ENCODE measurements at regions not wholly inside any gene's neighbourhood (a gene's known extent, or its start where the extent isn't known, plus 50 kb on each side); places are given as distances from the start of the nearest gene placed in this dataset.

GRCh38 chr3:66592927-66593625, 92.3 kb upstream of the LRIG1 start:
- DNase-seq = no peak

DNA sequence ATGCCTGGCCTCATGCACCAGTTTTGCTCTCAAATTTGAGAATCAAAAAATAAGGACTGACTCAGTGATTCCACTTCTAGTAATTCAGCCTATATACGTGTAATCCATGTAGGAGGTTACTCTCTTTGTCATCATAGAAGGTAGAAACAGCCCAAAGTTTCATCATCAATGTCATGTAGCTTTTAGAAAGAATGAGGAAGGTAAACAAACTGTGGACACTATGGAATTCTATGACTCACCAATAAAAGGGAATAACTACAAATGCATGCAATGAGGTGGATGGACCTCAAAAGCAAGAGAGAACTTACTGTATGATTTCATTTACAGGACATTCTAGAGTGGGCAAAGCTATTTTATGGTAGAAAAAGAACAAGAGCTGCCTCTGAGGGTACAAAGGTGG, 93.2 kb upstream of the LRIG1 start:
- no peak for DNase-seq

DNA sequence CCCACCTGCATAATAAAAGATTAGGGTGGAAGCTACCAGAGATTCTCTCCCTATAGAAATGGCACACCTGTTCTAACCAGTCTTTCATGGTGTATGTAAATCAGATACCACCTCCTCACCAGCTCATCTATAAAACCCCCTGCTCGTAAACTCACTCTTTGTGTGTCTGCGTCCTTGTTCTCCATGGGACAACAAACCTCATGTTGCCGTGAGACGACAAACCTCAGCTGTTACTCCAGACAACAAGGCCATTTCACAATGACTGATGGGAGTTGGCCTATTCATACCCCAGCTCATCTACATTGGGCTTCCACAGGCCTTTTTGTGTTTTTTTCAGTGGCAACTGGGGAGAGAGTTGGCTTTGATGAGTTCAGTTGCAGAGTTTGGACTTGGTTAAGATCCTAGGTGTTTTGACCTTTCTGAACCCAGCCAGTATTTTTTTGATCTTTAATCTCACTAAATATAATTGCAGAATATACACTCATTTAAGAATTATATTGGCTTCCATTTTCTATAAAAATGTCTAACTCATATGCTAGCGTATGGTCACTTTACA, 96.6 kb upstream of the LRIG1 start:
- no peak for DNase-seq

DNA sequence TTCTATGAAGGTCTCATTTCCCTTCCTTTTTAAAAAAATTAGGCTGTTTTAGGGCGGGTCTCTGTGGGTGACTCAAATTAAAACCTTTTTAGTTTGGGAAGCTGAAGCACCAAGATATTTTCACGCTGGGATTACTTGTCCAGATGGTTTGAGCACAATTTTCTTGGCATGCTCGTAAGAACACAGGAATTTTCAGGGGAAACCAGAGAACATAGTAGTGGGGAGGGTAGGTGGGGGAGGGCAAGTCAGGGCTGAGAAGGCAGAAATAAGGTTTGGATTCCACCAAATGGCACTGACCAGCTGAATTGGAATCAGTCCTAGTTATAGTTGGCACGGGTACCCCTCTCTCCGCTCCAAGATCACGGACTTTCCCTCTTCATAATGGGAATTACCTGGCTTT, 97.3 kb upstream of the LRIG1 start:
- DNase-seq = no peak

- DNase-seq = no peak
Measured at GRCh38 chr3:66602237-66602636, 101.4 kb upstream of the LRIG1 start.

GRCh38 chr3:66602691-66603090, 101.9 kb upstream of the LRIG1 start:
- no peak for DNase-seq

- DNase-seq = no peak
Measured at GRCh38 chr3:66603151-66603611, 102.4 kb upstream of the LRIG1 start.

DNA sequence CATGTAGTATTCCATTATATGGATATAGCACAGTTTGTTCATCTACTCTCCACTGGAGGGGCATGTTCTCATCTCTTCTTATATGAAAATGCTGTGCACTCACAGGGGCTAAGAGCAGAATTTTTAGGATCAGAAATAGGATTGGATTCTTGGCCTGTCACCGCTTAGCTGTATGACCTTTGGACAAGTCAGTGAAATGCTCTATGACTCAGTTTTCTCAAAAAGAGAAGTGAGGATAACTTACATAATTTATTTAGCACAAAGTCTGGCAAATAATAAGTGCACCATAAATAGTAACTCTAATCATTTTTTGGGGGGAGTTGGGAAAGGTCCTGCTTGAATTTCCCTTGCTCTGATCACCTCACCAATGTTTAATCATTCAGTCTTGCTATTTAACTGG, 103.7 kb upstream of the LRIG1 start:
- no peak for DNase-seq

- no peak for DNase-seq
Measured at GRCh38 chr3:66606126-66606525, 105.3 kb upstream of the LRIG1 start.

- no peak for DNase-seq
Measured at GRCh38 chr3:66606868-66607267, 106.0 kb upstream of the LRIG1 start.

GRCh38 chr3:66609660-66610561, 109.1 kb upstream of the LRIG1 start:
- DNase-seq = no peak

DNA sequence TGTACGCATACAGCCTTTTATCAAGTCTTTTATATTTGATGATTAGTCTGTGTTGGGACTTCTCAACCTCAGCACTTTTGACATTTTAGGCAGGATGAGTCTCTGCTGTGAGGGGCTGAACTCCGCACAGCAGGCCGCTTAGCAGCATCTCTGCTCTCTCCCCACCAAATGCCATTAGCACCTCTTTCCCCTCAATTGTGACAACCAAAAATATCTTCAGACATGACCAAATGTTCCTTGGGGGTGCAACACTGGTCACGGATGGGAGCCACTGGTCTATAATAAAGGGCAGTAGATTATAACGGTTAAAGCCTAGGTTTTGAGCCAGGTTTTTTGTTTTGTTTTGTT, 109.7 kb upstream of the LRIG1 start:
- DNase-seq = no peak

GRCh38 chr3:66615643-66616301, 115.0 kb upstream of the LRIG1 start:
- DNase-seq = no peak

- no peak for DNase-seq
Measured at GRCh38 chr3:66617351-66617750, 116.5 kb upstream of the LRIG1 start.

DNA sequence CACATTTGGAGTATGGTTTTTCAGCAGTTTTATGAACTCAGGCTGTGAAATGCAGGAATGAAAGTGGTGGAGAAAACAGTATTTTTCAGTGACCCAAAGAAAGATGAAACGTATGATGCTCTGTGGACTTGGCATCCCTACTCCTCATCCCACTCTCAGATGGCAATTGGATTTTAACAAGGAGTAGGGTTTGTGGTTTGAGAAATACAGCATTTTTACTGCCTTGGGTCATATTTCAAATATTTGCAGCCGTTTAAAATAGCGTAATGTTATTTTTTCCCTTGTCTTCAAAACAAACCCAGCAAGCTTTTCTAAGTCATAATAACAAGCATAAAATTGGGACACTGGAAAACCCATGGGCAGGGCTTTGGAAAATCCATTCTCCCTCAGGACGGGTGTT, 117.2 kb upstream of the LRIG1 start:
- DNase-seq = no peak

GRCh38 chr3:66620296-66620695, 119.5 kb upstream of the LRIG1 start:
- DNase-seq = no peak

- DNase-seq = no peak
Measured at GRCh38 chr3:66622756-66623457, 122.1 kb upstream of the LRIG1 start.

DNA sequence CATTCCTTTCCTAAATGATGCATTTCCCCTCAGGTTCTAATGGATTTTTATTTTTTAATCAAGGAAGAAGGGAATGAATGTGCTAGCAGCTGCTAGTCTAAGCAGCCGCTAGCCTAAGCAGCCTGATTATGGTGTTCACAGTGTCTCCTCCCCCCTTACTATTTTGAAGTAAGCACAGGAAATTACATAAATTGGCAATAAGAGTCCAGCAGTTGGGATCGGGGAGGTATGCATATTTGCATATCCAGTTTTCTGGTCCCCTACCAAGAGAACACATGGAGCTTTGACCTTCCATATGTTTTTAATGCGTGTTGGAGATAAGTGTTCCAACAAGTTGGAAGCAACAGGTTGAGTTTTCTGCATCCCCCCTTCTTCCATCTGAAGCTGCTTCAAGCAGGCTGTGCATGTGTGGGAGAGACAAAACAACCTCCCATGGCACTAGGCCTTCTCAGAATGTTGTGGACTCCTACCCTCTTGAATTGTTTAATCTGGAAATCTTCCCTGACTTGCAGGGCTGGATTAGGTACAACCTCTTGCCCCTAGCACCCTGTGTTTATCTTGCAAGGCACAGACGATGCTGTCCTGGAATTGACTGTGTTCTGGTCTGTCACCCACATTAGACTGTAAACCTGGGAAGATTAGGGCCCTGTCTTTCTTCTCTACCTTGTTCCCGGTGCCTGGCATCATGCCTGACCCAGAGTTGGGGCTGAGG, 124.8 kb upstream of the LRIG1 start:
- no peak for DNase-seq

DNA sequence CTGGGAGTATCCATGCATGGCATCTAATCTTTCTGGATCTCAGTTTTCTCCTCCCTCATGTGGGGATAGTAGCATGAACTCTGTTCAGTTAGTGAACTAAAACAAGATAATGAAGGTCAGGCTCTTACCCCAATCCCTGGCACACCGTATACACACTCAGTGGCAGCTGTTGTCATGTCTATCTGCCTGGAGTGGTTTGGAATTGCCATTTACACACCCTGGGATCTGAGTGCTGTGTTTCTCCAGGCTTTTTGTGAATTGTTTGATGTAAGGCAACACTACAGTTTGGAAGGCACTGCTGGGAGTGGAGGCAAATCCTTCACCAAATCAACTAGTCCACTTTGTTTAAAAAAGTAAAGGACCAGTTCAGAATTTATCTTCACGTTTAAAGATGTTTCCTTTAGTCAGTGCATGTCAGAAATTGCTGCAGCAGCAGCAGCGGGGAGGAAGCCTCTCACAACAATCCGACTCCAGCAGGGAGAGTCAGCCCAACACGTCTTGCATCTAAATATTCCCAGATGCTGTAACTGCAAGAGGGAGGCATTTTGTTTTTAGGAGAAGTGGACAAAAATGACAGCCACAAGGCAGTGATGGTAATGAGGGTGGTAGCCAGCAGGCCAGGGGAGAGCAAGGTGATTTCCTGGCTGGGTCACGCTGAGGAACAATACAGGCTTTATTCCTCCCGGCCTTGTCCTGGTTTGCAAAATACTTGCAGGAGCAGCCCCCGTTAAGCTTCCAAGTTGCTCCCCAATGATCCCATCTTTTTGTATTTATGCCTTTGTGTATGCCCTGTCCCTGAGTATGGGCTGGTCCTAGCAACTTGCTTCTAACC, 128.5 kb upstream of the LRIG1 start:
- no peak for DNase-seq

- DNase-seq = no peak
Measured at GRCh38 chr3:66629982-66630368, 129.2 kb upstream of the LRIG1 start.

Measured in NCI-H187 treated with DMSO at 0.1 percent for 48 hours (cell line).